Cardiac muscle cell (in vitro differentiated cells and primary cell): ENCODE measurements at regions not wholly inside any gene's neighbourhood (a gene's known extent, or its start where the extent isn't known, plus 50 kb on each side); places are given as distances from the start of the nearest gene placed in this dataset.

Source experiments
- DNase-seq, 2 donors: peaks; one replicate each; pipeline versions ENCODE4 v3.0.0 to v3.0.0-alpha.2; 2010 to 2017; ENCODE audit warnings: low read depth in 1 of 2, low spot score in 1 of 2
- H3K27ac ChIP-seq: fragments of 200-600 bp; sonication (generic); 2 replicates; pipeline ENCODE4 v1.5.1; 2016
- H3K27me3 ChIP-seq: fragments of 200-600 bp; sonication (generic); 2 replicates; pipeline ENCODE4 v1.6.0; 2016; ENCODE audit warnings: control low read depth
- H3K36me3 ChIP-seq: fragments of 200-600 bp; sonication (generic); 2 replicates; pipeline ENCODE4 v1.5.1; 2016; ENCODE audit warnings: control low read depth
- H3K4me1 ChIP-seq: fragments of 200-600 bp; sonication (generic); 2 replicates; pipeline ENCODE4 v1.8.1; 2017; ENCODE audit warnings: low read depth, mild to moderate bottlenecking, mixed run types
- H3K4me3 ChIP-seq: fragments of 200-600 bp; sonication (generic); 2 replicates; pipeline ENCODE4 v1.5.1; 2016; ENCODE audit warnings: mild to moderate bottlenecking
- H3K9me3 ChIP-seq: fragments of 200-600 bp; sonication (generic); 2 replicates; pipeline ENCODE4 v1.5.1; 2017; ENCODE audit warnings: low read depth, mild to moderate bottlenecking, control low read depth
- TF ChIP-seq, protein P1 (sequence below): IDR thresholded peaks from 2 replicates; pipeline ENCODE4 v1.5.1; 2012; ENCODE audit warnings: low read depth, mild to moderate bottlenecking, low read length

DNA sequence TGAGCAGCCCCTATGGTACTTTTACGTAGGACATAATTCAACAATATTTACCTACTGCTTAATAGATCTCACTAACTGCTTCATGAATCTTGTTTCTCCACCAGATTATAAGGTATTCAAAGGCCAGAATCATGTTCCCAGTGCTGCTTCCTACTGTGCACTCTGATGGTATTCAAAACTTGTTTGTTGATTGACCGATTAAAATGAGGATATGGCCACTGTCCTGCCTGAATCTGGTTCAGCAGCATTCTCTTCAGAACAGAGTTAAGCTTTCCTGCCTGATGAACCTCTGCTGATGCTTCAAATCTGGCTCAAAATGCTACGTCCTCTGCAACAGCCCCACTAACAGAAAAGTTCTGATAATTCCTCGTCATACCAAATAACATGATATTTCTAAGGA, 150.7 kb upstream of the ZNF462 start:
- TF ChIP-seq, protein P1, sequence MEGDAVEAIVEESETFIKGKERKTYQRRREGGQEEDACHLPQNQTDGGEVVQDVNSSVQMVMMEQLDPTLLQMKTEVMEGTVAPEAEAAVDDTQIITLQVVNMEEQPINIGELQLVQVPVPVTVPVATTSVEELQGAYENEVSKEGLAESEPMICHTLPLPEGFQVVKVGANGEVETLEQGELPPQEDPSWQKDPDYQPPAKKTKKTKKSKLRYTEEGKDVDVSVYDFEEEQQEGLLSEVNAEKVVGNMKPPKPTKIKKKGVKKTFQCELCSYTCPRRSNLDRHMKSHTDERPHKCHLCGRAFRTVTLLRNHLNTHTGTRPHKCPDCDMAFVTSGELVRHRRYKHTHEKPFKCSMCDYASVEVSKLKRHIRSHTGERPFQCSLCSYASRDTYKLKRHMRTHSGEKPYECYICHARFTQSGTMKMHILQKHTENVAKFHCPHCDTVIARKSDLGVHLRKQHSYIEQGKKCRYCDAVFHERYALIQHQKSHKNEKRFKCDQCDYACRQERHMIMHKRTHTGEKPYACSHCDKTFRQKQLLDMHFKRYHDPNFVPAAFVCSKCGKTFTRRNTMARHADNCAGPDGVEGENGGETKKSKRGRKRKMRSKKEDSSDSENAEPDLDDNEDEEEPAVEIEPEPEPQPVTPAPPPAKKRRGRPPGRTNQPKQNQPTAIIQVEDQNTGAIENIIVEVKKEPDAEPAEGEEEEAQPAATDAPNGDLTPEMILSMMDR: no peak

GRCh38 chr9:106713206-106713605, 149.8 kb upstream of the ZNF462 start:
- TF ChIP-seq, protein P1: no peak
- H3K36me3 ChIP-seq: no peaks in the 10 kb centered on the region
- H3K27me3 ChIP-seq: no peaks in the 10 kb centered on the region
- H3K4me3 ChIP-seq: no peak overlapping the region
- no peaks in the 10 kb centered on the region for H3K9me3 ChIP-seq
- no peak for DNase-seq
- no peak overlapping the region for H3K27ac ChIP-seq
- H3K4me1 ChIP-seq: peaks cover 16% of the 10 kb centered on the region

More for the DNA sequence above, 150.7 kb upstream of the ZNF462 start:
- Histone ChIP-seq H3K4me1 (peaks cover 16% of the 10 kb centered on the region), H3K36me3 (no peaks in the 10 kb centered on the region), H3K27me3 (no peaks in the 10 kb centered on the region), H3K4me3 (no peak overlapping the region), H3K27ac (no peak overlapping the region), H3K9me3 (no peaks in the 10 kb centered on the region)
- DNase-seq: no peak

DNA sequence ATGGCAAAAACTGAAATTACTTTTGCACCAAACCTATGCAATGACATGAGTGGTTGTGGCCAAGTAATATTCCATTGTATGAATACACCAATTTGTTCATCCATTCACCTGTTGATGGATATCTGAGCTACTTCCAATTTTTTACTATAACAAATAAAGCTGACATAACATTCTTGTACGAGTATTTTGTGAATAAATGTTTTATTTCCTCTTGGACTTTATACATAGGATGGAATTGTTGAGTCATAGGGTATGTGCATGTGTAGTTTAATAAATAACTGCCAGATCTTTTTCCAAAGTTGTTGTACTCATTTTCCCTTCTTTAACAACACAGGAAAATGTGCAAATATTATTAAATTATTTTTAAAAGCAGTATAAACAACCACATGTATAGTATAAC, 146.1 kb upstream of the ZNF462 start:
- Histone ChIP-seq H3K27me3 (no peaks in the 10 kb centered on the region), H3K36me3 (no peaks in the 10 kb centered on the region), H3K4me1 (peaks cover 10% of the 10 kb centered on the region), H3K9me3 (no peaks in the 10 kb centered on the region), H3K4me3 (no peak overlapping the region), H3K27ac (no peak overlapping the region)
- TF ChIP-seq, protein P1: no peak
- no peak for DNase-seq

- Histone ChIP-seq H3K36me3 (no peaks in the 10 kb centered on the region), H3K27ac (no peak overlapping the region), H3K4me3 (no peak overlapping the region), H3K9me3 (no peaks in the 10 kb centered on the region), H3K4me1 (peaks cover 10% of the 10 kb centered on the region), H3K27me3 (no peaks in the 10 kb centered on the region)
- TF ChIP-seq, protein P1: peak; percentile 25
- DNase-seq: peak; percentile 21 to 86
These were observed 145.3 kb upstream of the ZNF462 start for GRCh38 chr9:106717686-106718085.

DNA sequence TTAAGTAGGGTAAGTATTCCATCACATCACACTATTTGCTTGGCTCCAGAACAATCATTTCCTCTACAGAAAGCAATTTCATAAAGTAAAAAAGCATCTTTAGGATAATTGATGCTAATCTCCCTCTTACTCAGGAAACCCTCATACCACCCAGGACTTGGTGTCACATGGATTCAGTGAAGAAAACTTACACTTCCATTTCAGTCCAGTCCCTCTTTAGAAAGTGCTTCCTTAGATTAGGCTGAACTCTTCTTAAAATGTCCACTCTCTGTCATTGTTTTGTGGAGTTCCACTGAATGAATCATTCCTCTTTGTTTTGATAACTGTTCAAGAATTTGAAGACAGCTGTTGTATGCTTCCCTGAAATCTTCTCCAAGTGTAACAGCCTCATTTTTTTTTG, 144.0 kb upstream of the ZNF462 start:
- no peaks in the 10 kb centered on the region for H3K36me3 ChIP-seq
- no peaks in the 10 kb centered on the region for H3K27me3 ChIP-seq
- H3K9me3 ChIP-seq: no peaks in the 10 kb centered on the region
- H3K4me1 ChIP-seq: peaks cover 10% of the 10 kb centered on the region
- peak in 1 of 2 donors; percentile 63 for DNase-seq
- TF ChIP-seq, protein P1: no peak
- H3K4me3 ChIP-seq: no peak overlapping the region
- no peak overlapping the region for H3K27ac ChIP-seq
